ENCODE measurements at regions not wholly inside any gene's neighbourhood (a gene's known extent, or its start where the extent isn't known, plus 50 kb on each side); places are given as distances from the start of the nearest gene placed in this dataset.
"Not testable (repeated sequence)": the region's sequence is repeated elsewhere in the genome, so short reads cannot be mapped to it uniquely, and the experiment has no call there.

DNA sequence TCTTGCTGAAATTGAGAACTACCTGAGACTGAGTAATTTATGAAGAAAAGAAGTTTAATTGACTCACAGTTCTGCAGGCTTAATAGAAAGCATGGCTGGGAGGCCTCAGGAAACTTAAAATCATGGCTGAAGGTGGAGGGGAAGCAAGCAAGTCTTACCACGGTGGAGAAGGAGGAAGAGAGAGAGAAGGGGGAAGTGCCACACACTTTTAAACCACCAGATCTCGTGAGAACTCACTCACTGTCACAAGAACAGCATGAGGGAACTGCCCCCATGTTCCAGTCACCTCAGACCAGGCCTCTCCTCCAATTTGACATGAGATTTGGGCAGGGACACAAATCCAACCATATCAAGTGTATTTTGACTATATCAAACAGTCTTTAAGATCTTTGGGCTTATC is 668.3 kb downstream of the SLCO4C1 start:
- TF ChIP-seq CTCF (IDR thresholded peaks at IDR 0.05; ENCODE audit: insufficient read depth, low read length, poor library complexity, severe bottlenecking); EZH2phosphoT487 (conservative IDR thresholded peaks at IDR 0.05; ENCODE audit: low read length): not testable (repeated sequence)

Data from SU-DHL-6 (cell line).